K562 (cell line): ENCODE measurements at regions not wholly inside any gene's neighbourhood (a gene's known extent, or its start where the extent isn't known, plus 50 kb on each side); places are given as distances from the start of the nearest gene placed in this dataset.

Experiments used
- ATAC-seq: fragments of 200-7000 bp; cut with Tn5 transposase; 3 replicates; pipeline ENCODE4 v1.9.1; 2020; ENCODE audit warnings: moderate library complexity
- BruUV-seq: library from RNA; stranded (reverse); fragments of 400-500 nt; replicated peaks from 2 replicates; lab custom pipeline; 2021; lab: Mats Ljungman, UMichigan
- CTCF ChIA-PET: fragments of 300-600 bp; formaldehyde crosslinking; extraction: SDS; loops from one replicate; lab custom pipeline; 2021; ENCODE audit warnings: low intra/inter-chr PET ratio; lab: Yijun Ruan, JAX
- POLR2A ChIA-PET: fragments of 300-600, 350-650 bp; sonication (Branson Sonifier 250); formaldehyde crosslinking; extraction: SDS; loops from one replicate; lab custom pipeline; 2021; ENCODE audit warnings: antibody characterized with exemption, inconsistent platforms; lab: Yijun Ruan, JAX
- DNase-seq, 4 experiments: peaks; one replicate each; pipeline versions ENCODE4 v3.0.0 to v3.0.0-alpha.2; 2011 to 2018; ENCODE audit warnings: low spot score in 3 of 4, mixed read lengths in 3 of 4; ENCODE audit errors: extremely low read depth in 1 of 4
- FAIRE-seq: peaks from 2 replicates; lab custom pipeline; 2011; peaks lifted over from hg19 to GRCh38; lab: Jason Lieb, UNC
- H2AFZ ChIP-seq: 2 replicates; pipeline ENCODE4 v1.6.0; 2011; ENCODE audit warnings: low read depth, low read length, control low read depth, inconsistent platforms
- H3K27ac ChIP-seq: fragments of 200-600 bp; 3 replicates; pipeline ENCODE4 v1.8.0; 2011; ENCODE audit warnings: low read depth, mild to moderate bottlenecking, control low read depth, inconsistent platforms, low read length, moderate library complexity, mixed read lengths; ENCODE audit errors: extremely low read depth
- H3K27me3 ChIP-seq, 2 experiments: fragments of 300-600 bp in 1 of 2; 2 replicates in 1 of 2; 3 replicates in 1 of 2; pipeline versions ENCODE4 v1.6.0 to v1.8.0; 2011; ENCODE audit warnings: inconsistent platforms in 2 of 2, low read length in 2 of 2, mild to moderate bottlenecking in 1 of 2, mixed read lengths in 1 of 2, moderate library complexity in 1 of 2; ENCODE audit not compliant: control insufficient read depth in 2 of 2, insufficient read depth in 2 of 2
- H3K36me3 ChIP-seq: fragments of 300-600 bp; 3 replicates; pipeline ENCODE4 v1.8.0; 2011; ENCODE audit warnings: mild to moderate bottlenecking, low read length, inconsistent platforms; ENCODE audit not compliant: control insufficient read depth, insufficient read depth
- H3K4me1 ChIP-seq, 2 experiments: fragments of 200-600 bp in 1 of 2; replicated peaks in 1 of 2; 2 replicates in 1 of 2; 3 replicates in 1 of 2; pipeline versions ENCODE4 v1.5.1 to v1.8.0; 2011; ENCODE audit warnings: inconsistent platforms in 2 of 2, low read length in 2 of 2, mild to moderate bottlenecking in 1 of 2, mixed read lengths in 1 of 2, moderate library complexity in 1 of 2; ENCODE audit not compliant: control insufficient read depth in 2 of 2, insufficient read depth in 2 of 2
- H3K4me2 ChIP-seq: 2 replicates; pipeline ENCODE4 v1.6.1; 2011; ENCODE audit warnings: low read length, control low read depth, inconsistent platforms, mixed read lengths; ENCODE audit not compliant: insufficient read depth
- H3K4me3 ChIP-seq: fragments of 200-600 bp; sonication (generic), shearing (Covaris generic); 2 replicates; pipeline ENCODE4 v1.5.1; 2016; ENCODE audit warnings: control low read depth, inconsistent platforms
- H3K79me2 ChIP-seq: fragments of 200-600 bp; 3 replicates; pipeline ENCODE4 v1.8.0; 2011; ENCODE audit warnings: low read length, inconsistent platforms; ENCODE audit not compliant: control insufficient read depth, insufficient read depth
- H3K9ac ChIP-seq, 2 experiments: 2 replicates each; pipeline versions ENCODE4 v1.6.0 to v1.6.1; 2011; ENCODE audit warnings: low read depth in 2 of 2, low read length in 2 of 2, control low read depth in 1 of 2, inconsistent platforms in 1 of 2, mild to moderate bottlenecking in 1 of 2, mixed read lengths in 1 of 2; ENCODE audit not compliant: insufficient read depth in 1 of 2
- H3K9me1 ChIP-seq: one replicate; pipeline ENCODE4 v1.6.0; 2011; ENCODE audit warnings: inconsistent platforms, mild to moderate bottlenecking, low read length, moderate library complexity; ENCODE audit not compliant: control insufficient read depth, insufficient read depth
- H3K9me3 ChIP-seq: replicated peaks from 2 replicates; pipeline ENCODE4 v1.5.1; 2011; ENCODE audit warnings: low read depth, low read length, inconsistent platforms; ENCODE audit not compliant: control insufficient read depth, insufficient read depth
- H4K20me1 ChIP-seq: replicated peaks from 2 replicates; pipeline ENCODE4 v1.6.1; 2011; ENCODE audit warnings: low read length, inconsistent platforms, mixed read lengths; ENCODE audit not compliant: control insufficient read depth, insufficient read depth
- CEBPB ChIP-seq: fragments of 450-650 bp; IDR thresholded peaks from 2 replicates; pipeline ENCODE4 v1.6.1; 2016; ENCODE audit warnings: missing genetic modification characterization, missing compliant biosample characterization
- CEBPG ChIP-seq, 3 experiments: fragments of 200-800 bp in 1 of 3; sonication (Bioruptor generic) in 1 of 3; sonication (generic) in 1 of 3; formaldehyde crosslinking in 1 of 3; IDR thresholded peaks in 2 of 3; conservative IDR thresholded peaks in 1 of 3; 2 replicates each; pipeline versions ENCODE4 v1.6.1 to v1.8.0; 2016 to 2022; ENCODE audit warnings: missing compliant biosample characterization in 2 of 3, missing genetic modification characterization in 2 of 3, mild to moderate bottlenecking in 1 of 3, missing genetic modification reagents in 1 of 3
- MGA ChIP-seq: fragments of 450-650 bp; IDR thresholded peaks from 2 replicates; pipeline ENCODE4 v1.6.1; 2016; ENCODE audit warnings: mild to moderate bottlenecking, moderate library complexity
- PKNOX1 ChIP-seq: fragments of 450-650 bp; IDR thresholded peaks from 2 replicates; pipeline ENCODE4 v1.6.1; 2016
- XRCC5 ChIP-seq: fragments of 200-400 bp; formaldehyde crosslinking; IDR thresholded peaks from 2 replicates; pipeline ENCODE4 v1.6.1; 2017; ENCODE audit warnings: low read depth, mild to moderate bottlenecking, low read length
- WGBS: fragments of 100-300 bp; shearing (Covaris generic); methylation state at CpG from one replicate; pipeline ENCODE4 v1.1.6; 2016; ENCODE audit warnings: low coverage, mixed read lengths; ENCODE audit not compliant: insufficient coverage; ENCODE audit errors: missing lambda C conversion rate; 5-methylcytosine and 5-hydroxymethylcytosine counted together
- in situ Hi-C: fragments of 300-500 bp; cut with MboI; formaldehyde crosslinking; loops from 4 replicates; pipeline ENCODE4 v1.15.0; 2018; ENCODE audit warnings: inconsistent platforms, mixed read lengths
- intact Hi-C: fragments of 100-400 bp; cut with micrococcal nuclease; formaldehyde crosslinking; loops from 2 replicates; pipeline ENCODE4 v1.14.2; 2022

- intact Hi-C loops: no loop called here
- DNase-seq: no peak
Observed at GRCh38 chr7:24469118-24469517, 104.1 kb upstream of the PALS2 start.

GRCh38 chr7:24472093-24472492 lies 101.2 kb upstream of the PALS2 start:
- no peaks in the 10 kb centered on the region for H4K20me1 ChIP-seq
- H3K4me3 ChIP-seq: no peak overlapping the region
- H3K4me2 ChIP-seq: no peak overlapping the region
- H3K27ac ChIP-seq: no peak overlapping the region
- no peaks in the 10 kb centered on the region for H3K4me1 ChIP-seq
- H3K27me3 ChIP-seq: peaks cover 0 to 3% of the 10 kb centered on the region in 2 experiments; a peak in 1 of 5 replicates
- no peak overlapping the region for H3K9ac ChIP-seq
- no peaks in the 10 kb centered on the region for H3K9me1 ChIP-seq
- H3K79me2 ChIP-seq: no peaks in the 10 kb centered on the region
- POLR2A ChIA-PET: no interaction called here
- DNase-seq (no peak), ATAC-seq (no peak), FAIRE-seq (no peak)
- intact Hi-C loops (no loop called here), in situ Hi-C loops (no loop called here)
- WGBS: 6% methylated on average over 1 of the region's 1 CpG
- H2AFZ ChIP-seq: no peak overlapping the region
- no peaks in the 10 kb centered on the region for H3K9me3 ChIP-seq
- CTCF ChIA-PET: no interaction called here
- no TSS peak for BruUV-seq
- H3K36me3 ChIP-seq: no peaks in the 10 kb centered on the region
- TF ChIP-seq PKNOX1: no peak
- no peak for TF ChIP-seq MGA

More at GRCh38 chr7:24469118-24469517, 104.1 kb upstream of the PALS2 start:
- BruUV-seq: no TSS peak
- no peak overlapping the region for H3K4me2 ChIP-seq
- no peak overlapping the region for H3K9ac ChIP-seq
- H3K27me3 ChIP-seq: peaks cover 0 to 4% of the 10 kb centered on the region in 2 experiments; a peak in 1 of 5 replicates
- H3K79me2 ChIP-seq: no peaks in the 10 kb centered on the region
- 3% methylated on average over 2 of the region's 2 CpGs for WGBS
- no peak for ATAC-seq
- H3K4me1 ChIP-seq: no peaks in the 10 kb centered on the region
- no peak overlapping the region for H2AFZ ChIP-seq
- CTCF ChIA-PET: no interaction called here
- no peaks in the 10 kb centered on the region for H3K36me3 ChIP-seq
- FAIRE-seq: no peak
- TF ChIP-seq XRCC5 (no peak), CEBPB (peak; percentile 49), CEBPG (CRISPR knock-in tag; IDR thresholded peaks at IDR 0.05) (no peak), CEBPG (tag; conservative IDR thresholded peaks at IDR 0.05 in 1 of 2, IDR thresholded peaks at IDR 0.05 in 1 of 2) (peak; percentile 59 to 84)
- no peaks in the 10 kb centered on the region for H3K9me1 ChIP-seq
- no peaks in the 10 kb centered on the region for H3K9me3 ChIP-seq
- no peak overlapping the region for H3K4me3 ChIP-seq
- in situ Hi-C loops: no loop called here
- no peak overlapping the region for H3K27ac ChIP-seq
- H4K20me1 ChIP-seq: no peaks in the 10 kb centered on the region
- POLR2A ChIA-PET: no interaction called here
